Breast epithelium (tissue), 3 donors: ENCODE measurements at regions not wholly inside any gene's neighbourhood (a gene's known extent, or its start where the extent isn't known, plus 50 kb on each side); places are given as distances from the start of the nearest gene placed in this dataset.

Experiments
- POLR2A ChIP-seq: fragments of 450-650 bp; IDR thresholded peaks from one replicate; pipeline ENCODE4 v1.6.1; 2016; ENCODE audit warnings: antibody characterized with exemption, mild to moderate bottlenecking, moderate library complexity
- POLR2AphosphoS5 ChIP-seq, 3 donors: sonication (generic); formaldehyde crosslinking; IDR thresholded peaks; one replicate each; pipeline ENCODE4 v1.6.1; 2017; ENCODE audit warnings: antibody characterized with exemption in 3 of 3
- TF ChIP-seq, protein P1 (sequence below), 3 donors: fragments of 450-650 bp; IDR thresholded peaks; one replicate each; pipeline ENCODE4 v1.5.1; 2016 to 2017; ENCODE audit warnings: antibody characterized with exemption in 3 of 3, mild to moderate bottlenecking in 3 of 3, moderate library complexity in 3 of 3

GRCh38 chr3:64998317-64998716 is 310.5 kb upstream of the ADAMTS9 start:
- TF ChIP-seq, protein P1, sequence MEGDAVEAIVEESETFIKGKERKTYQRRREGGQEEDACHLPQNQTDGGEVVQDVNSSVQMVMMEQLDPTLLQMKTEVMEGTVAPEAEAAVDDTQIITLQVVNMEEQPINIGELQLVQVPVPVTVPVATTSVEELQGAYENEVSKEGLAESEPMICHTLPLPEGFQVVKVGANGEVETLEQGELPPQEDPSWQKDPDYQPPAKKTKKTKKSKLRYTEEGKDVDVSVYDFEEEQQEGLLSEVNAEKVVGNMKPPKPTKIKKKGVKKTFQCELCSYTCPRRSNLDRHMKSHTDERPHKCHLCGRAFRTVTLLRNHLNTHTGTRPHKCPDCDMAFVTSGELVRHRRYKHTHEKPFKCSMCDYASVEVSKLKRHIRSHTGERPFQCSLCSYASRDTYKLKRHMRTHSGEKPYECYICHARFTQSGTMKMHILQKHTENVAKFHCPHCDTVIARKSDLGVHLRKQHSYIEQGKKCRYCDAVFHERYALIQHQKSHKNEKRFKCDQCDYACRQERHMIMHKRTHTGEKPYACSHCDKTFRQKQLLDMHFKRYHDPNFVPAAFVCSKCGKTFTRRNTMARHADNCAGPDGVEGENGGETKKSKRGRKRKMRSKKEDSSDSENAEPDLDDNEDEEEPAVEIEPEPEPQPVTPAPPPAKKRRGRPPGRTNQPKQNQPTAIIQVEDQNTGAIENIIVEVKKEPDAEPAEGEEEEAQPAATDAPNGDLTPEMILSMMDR (IDR thresholded peaks at IDR 0.05): no peak
- no peak for TF ChIP-seq POLR2A
- no peak for TF ChIP-seq POLR2AphosphoS5 (IDR thresholded peaks at IDR 0.05)
